H9 (cell line): ENCODE measurements at regions not wholly inside any gene's neighbourhood (a gene's known extent, or its start where the extent isn't known, plus 50 kb on each side); places are given as distances from the start of the nearest gene placed in this dataset.

ENCODE experiments used
- DNase-seq: peaks from one replicate; pipeline ENCODE4 v3.0.0-alpha.2; 2017
- H2AFZ ChIP-seq: one replicate; pipeline ENCODE4 v1.6.1; 2013; ENCODE audit warnings: mild to moderate bottlenecking, low read length, control low read depth, moderate library complexity
- H2AK5ac ChIP-seq: 2 replicates; pipeline ENCODE4 v1.6.1; 2013; ENCODE audit warnings: low read length, control low read depth, mixed read lengths; ENCODE audit not compliant: insufficient read length
- H2BK120ac ChIP-seq: one replicate; pipeline ENCODE4 v1.6.1; 2013; ENCODE audit warnings: low read depth, mild to moderate bottlenecking, low read length, control low read depth, inconsistent platforms; ENCODE audit not compliant: poor library complexity, severe bottlenecking
- H2BK12ac ChIP-seq: 2 replicates; pipeline ENCODE4 v1.6.1; 2013; ENCODE audit warnings: low read length, control low read depth, mixed read lengths, low read depth; ENCODE audit not compliant: insufficient read length
- H2BK15ac ChIP-seq: 2 replicates; pipeline ENCODE4 v1.6.1; 2013; ENCODE audit warnings: low read depth, low read length, control low read depth
- H2BK20ac ChIP-seq: one replicate; pipeline ENCODE4 v1.6.1; 2013; ENCODE audit warnings: low read depth, mild to moderate bottlenecking, low read length, control low read depth, inconsistent platforms; ENCODE audit not compliant: poor library complexity, severe bottlenecking
- H2BK5ac ChIP-seq: 2 replicates; pipeline ENCODE4 v1.6.1; 2013; ENCODE audit warnings: low read length, control low read depth, mixed read lengths; ENCODE audit not compliant: insufficient read length
- H3K14ac ChIP-seq: 2 replicates; pipeline ENCODE4 v1.6.1; 2013; ENCODE audit warnings: low read length, control low read depth; ENCODE audit not compliant: insufficient read depth
- H3K18ac ChIP-seq: 2 replicates; pipeline ENCODE4 v1.6.1; 2013; ENCODE audit warnings: low read depth, mild to moderate bottlenecking, mixed read lengths, low read length, control low read depth; ENCODE audit not compliant: insufficient read length
- H3K23ac ChIP-seq: 2 replicates; pipeline ENCODE4 v1.6.1; 2013; ENCODE audit warnings: low read length, control low read depth, mixed read lengths, low read depth; ENCODE audit not compliant: insufficient read length
- H3K23me2 ChIP-seq: 2 replicates; pipeline ENCODE4 v1.6.1; 2013; ENCODE audit warnings: low read depth, mild to moderate bottlenecking, mixed read lengths, low read length, control low read depth; ENCODE audit not compliant: insufficient read length, poor library complexity, severe bottlenecking
- H3K27ac ChIP-seq: 2 replicates; pipeline ENCODE4 v1.5.1; 2013; ENCODE audit warnings: low read length, control low read depth, mixed read lengths, low read depth; ENCODE audit not compliant: insufficient read length
- H3K27me3 ChIP-seq: 2 replicates; pipeline ENCODE4 v1.6.1; 2013; ENCODE audit warnings: low read length, control low read depth, inconsistent platforms; ENCODE audit not compliant: insufficient read depth
- H3K4ac ChIP-seq: 2 replicates; pipeline ENCODE4 v1.6.1; 2013; ENCODE audit warnings: low read depth, mild to moderate bottlenecking, control low read depth, inconsistent platforms, low read length, moderate library complexity
- H3K4me1 ChIP-seq: 2 replicates; pipeline ENCODE4 v1.6.1; 2013; ENCODE audit warnings: low read length, control low read depth, inconsistent platforms; ENCODE audit not compliant: insufficient read depth
- H3K4me2 ChIP-seq: 2 replicates; pipeline ENCODE4 v1.6.1; 2013; ENCODE audit warnings: low read length, control low read depth, mixed read lengths; ENCODE audit not compliant: insufficient read length, insufficient read depth
- H3K56ac ChIP-seq: 2 replicates; pipeline ENCODE4 v1.6.1; 2013; ENCODE audit warnings: low read depth, mild to moderate bottlenecking, mixed read lengths, low read length, control low read depth; ENCODE audit not compliant: insufficient read length
- H3K79me1 ChIP-seq: 2 replicates; pipeline ENCODE4 v1.6.1; 2013; ENCODE audit warnings: low read depth, mild to moderate bottlenecking, moderate library complexity, low read length, control low read depth, inconsistent platforms; ENCODE audit not compliant: insufficient read depth, poor library complexity, severe bottlenecking
- H3K79me2 ChIP-seq: 2 replicates; pipeline ENCODE4 v1.6.1; 2013; ENCODE audit warnings: low read length, control low read depth, inconsistent platforms; ENCODE audit not compliant: insufficient read depth
- H3K9ac ChIP-seq: 2 replicates; pipeline ENCODE4 v1.6.1; 2013; ENCODE audit warnings: low read length, control low read depth, mixed read lengths; ENCODE audit not compliant: insufficient read length; ENCODE audit errors: extremely low read depth
- H3K9me3 ChIP-seq: one replicate; pipeline ENCODE4 v1.6.1; 2013; ENCODE audit warnings: low read depth, low read length, inconsistent platforms; ENCODE audit not compliant: control insufficient read depth
- H3T11ph ChIP-seq: one replicate; pipeline ENCODE4 v1.6.1; 2013; ENCODE audit warnings: mild to moderate bottlenecking, low read length, control low read depth, inconsistent platforms
- H4K20me1 ChIP-seq: one replicate; pipeline ENCODE4 v1.6.1; 2013; ENCODE audit not compliant: control insufficient read depth, insufficient read length, insufficient read depth
- H4K5ac ChIP-seq: 2 replicates; pipeline ENCODE4 v1.6.1; 2013; ENCODE audit warnings: low read depth, mild to moderate bottlenecking, mixed read lengths, low read length, control low read depth; ENCODE audit not compliant: insufficient read length
- H4K8ac ChIP-seq: replicated peaks from 2 replicates; pipeline ENCODE4 v1.6.1; 2013; ENCODE audit warnings: low read length, control low read depth, mixed read lengths, low read depth; ENCODE audit not compliant: insufficient read length
- H4K91ac ChIP-seq: 2 replicates; pipeline ENCODE4 v1.6.1; 2013; ENCODE audit warnings: low read depth, mild to moderate bottlenecking, moderate library complexity, mixed read lengths, low read length, control low read depth; ENCODE audit not compliant: insufficient read length
- H3K27ac Mint-ChIP-seq, 3 experiments: 2 replicates in 2 of 3; 3 replicates in 1 of 3; pipeline ENCODE4 v1.8.0; 2020 to 2021; ENCODE audit warnings: mixed read lengths in 3 of 3, mild to moderate bottlenecking in 1 of 3, moderate library complexity in 1 of 3
- H3K27me3 Mint-ChIP-seq: 2 replicates; pipeline ENCODE4 v1.8.0; 2021; ENCODE audit warnings: low read depth, mild to moderate bottlenecking, moderate library complexity, mixed read lengths
- H3K36me3 Mint-ChIP-seq, 3 experiments: 2 replicates in 2 of 3; 3 replicates in 1 of 3; pipeline ENCODE4 v1.8.0; 2020 to 2021; ENCODE audit warnings: low read depth in 3 of 3, mixed read lengths in 3 of 3; ENCODE audit not compliant: insufficient read depth in 1 of 3
- H3K4me1 Mint-ChIP-seq, 2 experiments: 2 replicates each; pipeline ENCODE4 v1.8.0; 2020; ENCODE audit warnings: mixed read lengths in 2 of 2
- H3K4me3 Mint-ChIP-seq, 2 experiments: 2 replicates in 1 of 2; 3 replicates in 1 of 2; pipeline ENCODE4 v1.8.0; 2020 to 2021; ENCODE audit warnings: mild to moderate bottlenecking in 2 of 2, mixed read lengths in 2 of 2, moderate library complexity in 1 of 2
- H3K9me3 Mint-ChIP-seq, 2 experiments: 2 replicates in 1 of 2; 3 replicates in 1 of 2; pipeline ENCODE4 v1.8.0; 2020; ENCODE audit warnings: mild to moderate bottlenecking in 2 of 2, mixed read lengths in 2 of 2, moderate library complexity in 1 of 2
- CTCF ChIP-seq: fragments of 200-600 bp; sonication (generic); conservative IDR thresholded peaks from 3 replicates; pipeline ENCODE4 v1.8.0; 2021; ENCODE audit warnings: antibody characterized with exemption, mild to moderate bottlenecking
- WGBS: extraction: QIAGEN DNeasy Blood & Tissue Kit; methylation state at CpG from one replicate; pipeline ENCODE4 v1.1.7; 2013; ENCODE audit warnings: missing lambda C conversion rate, low lambda C conversion rate, mixed read lengths; ENCODE audit not compliant: insufficient read length; ENCODE audit errors: extremely low coverage; 5-methylcytosine and 5-hydroxymethylcytosine counted together

GRCh38 chr9:96167011-96167410, 135.0 kb downstream of the HSD17B3 start:
- H3K14ac ChIP-seq: no peak overlapping the region
- no peak overlapping the region for H3K9ac ChIP-seq
- no peak overlapping the region for H2BK20ac ChIP-seq
- no peak overlapping the region for H2BK15ac ChIP-seq
- H4K8ac ChIP-seq: no peak overlapping the region
- no peak overlapping the region for H3T11ph ChIP-seq
- H2BK120ac ChIP-seq: no peak overlapping the region
- Mint-ChIP-seq H3K9me3 (no peaks in the 10 kb centered on the region), H3K27ac (no peak overlapping the region; a peak in 1 of 7 replicates), H3K4me1 (peaks cover 14 to 19% of the 10 kb centered on the region in 2 experiments; a peak in 3 of 4 replicates), H3K4me3 (no peak overlapping the region), H3K36me3 (no peaks in the 10 kb centered on the region), H3K27me3 (peaks cover 11% of the 10 kb centered on the region)
- H3K56ac ChIP-seq: no peak overlapping the region
- H3K79me1 ChIP-seq: no peaks in the 10 kb centered on the region
- H2AK5ac ChIP-seq: no peak overlapping the region
- no peaks in the 10 kb centered on the region for H3K79me2 ChIP-seq
- H3K27ac ChIP-seq: no peak overlapping the region
- H4K5ac ChIP-seq: no peak overlapping the region
- H4K20me1 ChIP-seq: no peaks in the 10 kb centered on the region
- H2AFZ ChIP-seq: no peak overlapping the region
- no peak overlapping the region for H4K91ac ChIP-seq
- TF ChIP-seq CTCF: no peak
- H3K4me1 ChIP-seq: no peaks in the 10 kb centered on the region; the same call in none of the 2 replicates
- no peak overlapping the region for H2BK5ac ChIP-seq
- no peaks in the 10 kb centered on the region for H3K27me3 ChIP-seq
- no peaks in the 10 kb centered on the region for H3K23me2 ChIP-seq
- H3K9me3 ChIP-seq: no peaks in the 10 kb centered on the region
- no peak overlapping the region for H3K4ac ChIP-seq
- no peak overlapping the region for H3K4me2 ChIP-seq
- H3K23ac ChIP-seq: no peak overlapping the region
- no peak for DNase-seq
- WGBS: no CpG with 5 or more reads among the region's 15 CpGs
- no peak overlapping the region for H2BK12ac ChIP-seq
- no peak overlapping the region for H3K18ac ChIP-seq
